GM13976 (cell line): ENCODE measurements at regions not wholly inside any gene's neighbourhood (a gene's known extent, or its start where the extent isn't known, plus 50 kb on each side); places are given as distances from the start of the nearest gene placed in this dataset.
"Not testable (repeated sequence)": the region's sequence is repeated elsewhere in the genome, so short reads cannot be mapped to it uniquely, and the experiment has no call there.

Experiments used
- DNase-seq: peaks from one replicate; pipeline ENCODE4 v3.0.0; 2012; ENCODE audit warnings: low spot score
- CTCF ChIP-seq: IDR thresholded peaks from 2 replicates; pipeline ENCODE4 v1.5.1; 2012; ENCODE audit warnings: borderline replicate concordance, mild to moderate bottlenecking; ENCODE audit not compliant: insufficient read depth; ENCODE audit errors: extremely low read depth, missing control alignments, control extremely low read depth
- in situ Hi-C: fragments of 300-500 bp; cut with MboI; formaldehyde crosslinking; loops from one replicate; pipeline ENCODE4 v1.12.0; 2022; ENCODE audit warnings: low sequenced_read_pairs, mixed read lengths, inconsistent platforms; ENCODE audit not compliant: unreplicated experiment

GRCh38 chr10:29771376-29771775 is 136.6 kb upstream of the SVIL start:
- no peak for DNase-seq
- TF ChIP-seq CTCF, result no peak
- in situ Hi-C loops, result no loop called here

GRCh38 chr10:29769277-29769676 is 134.5 kb upstream of the SVIL start:
- DNase-seq, in situ Hi-C loops: not testable (repeated sequence)

GRCh38 chr10:29767968-29768367 is 133.2 kb upstream of the SVIL start:
- no peak for DNase-seq
- in situ Hi-C loops, result no loop called here
- no peak for TF ChIP-seq CTCF

DNA sequence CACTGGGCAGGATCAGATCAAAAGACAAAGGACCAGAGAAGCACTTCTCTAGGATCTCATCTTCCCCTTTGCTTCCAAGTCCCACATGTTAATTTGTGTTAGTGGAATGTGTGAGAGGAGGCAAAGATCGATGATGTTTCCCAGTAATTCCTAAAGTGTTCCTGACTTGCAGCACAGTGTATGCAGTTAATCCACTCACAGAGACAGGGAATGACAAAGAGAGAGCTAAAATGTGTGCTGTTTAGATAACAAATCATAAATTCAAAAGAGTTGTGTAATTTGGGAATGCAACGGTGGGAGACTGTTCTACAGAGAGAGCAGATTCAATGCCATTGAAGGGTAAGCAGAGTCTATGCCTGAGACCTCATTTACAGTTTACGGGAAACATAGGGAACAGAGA is 132.0 kb upstream of the SVIL start:
- no peak for TF ChIP-seq CTCF
- no peak for DNase-seq
- in situ Hi-C loops, result no loop called here

DNA sequence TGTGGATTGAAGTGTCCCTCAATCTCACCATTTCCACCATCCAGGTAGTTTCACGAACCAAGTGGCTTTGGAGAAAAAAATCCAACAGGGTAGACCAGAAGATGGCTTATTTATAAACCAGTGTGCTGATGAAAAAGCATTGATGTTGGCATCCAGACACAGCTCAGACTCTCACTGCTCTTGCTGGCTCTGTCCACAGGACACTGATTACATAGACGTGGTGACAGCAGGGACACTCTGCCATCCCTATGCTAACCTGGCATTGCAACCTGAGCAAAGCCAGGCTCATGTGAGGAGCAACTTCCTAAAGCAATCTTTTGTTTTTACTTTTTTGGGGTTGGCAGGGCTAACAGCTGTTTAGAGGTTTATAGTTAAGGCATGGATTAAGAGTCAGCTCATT is 130.6 kb upstream of the SVIL start:
- no peak for DNase-seq
- TF ChIP-seq CTCF, result no peak
- in situ Hi-C loops, result no loop called here

GRCh38 chr10:29763396-29763795 is 128.6 kb upstream of the SVIL start:
- in situ Hi-C loops, result no loop called here
- TF ChIP-seq CTCF, result no peak
- DNase-seq, result no peak

DNA sequence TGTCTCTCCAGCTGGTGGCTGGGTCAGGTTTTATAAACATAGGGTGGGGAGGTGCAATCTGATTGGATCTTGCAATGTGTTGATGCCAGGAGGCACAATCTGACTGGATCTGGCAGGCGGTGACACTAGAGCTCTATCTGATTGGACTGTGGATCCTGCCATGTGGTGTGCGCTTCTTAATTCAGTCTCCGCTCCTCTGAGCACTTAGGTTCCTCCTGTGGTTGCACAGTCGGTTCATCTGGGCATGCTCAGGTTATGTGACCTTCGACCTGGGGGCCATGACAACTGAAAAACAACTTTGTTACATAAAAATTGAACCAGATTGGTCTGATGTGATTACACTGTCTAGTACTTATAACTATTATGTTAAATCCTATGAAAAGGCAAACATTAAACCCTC is 127.1 kb upstream of the SVIL start:
- no peak for TF ChIP-seq CTCF
- no peak for DNase-seq
- in situ Hi-C loops, result no loop called here
